NCI-H2107 treated with DMSO at 0.1 percent for 48 hours (cell line): ENCODE measurements at regions not wholly inside any gene's neighbourhood (a gene's known extent, or its start where the extent isn't known, plus 50 kb on each side); places are given as distances from the start of the nearest gene placed in this dataset.

Experiments
- DNase-seq: peaks from one replicate; lab custom pipeline; 2025; ENCODE audit not compliant: unreplicated experiment; lab: John Stamatoyannopoulos, UW

DNA sequence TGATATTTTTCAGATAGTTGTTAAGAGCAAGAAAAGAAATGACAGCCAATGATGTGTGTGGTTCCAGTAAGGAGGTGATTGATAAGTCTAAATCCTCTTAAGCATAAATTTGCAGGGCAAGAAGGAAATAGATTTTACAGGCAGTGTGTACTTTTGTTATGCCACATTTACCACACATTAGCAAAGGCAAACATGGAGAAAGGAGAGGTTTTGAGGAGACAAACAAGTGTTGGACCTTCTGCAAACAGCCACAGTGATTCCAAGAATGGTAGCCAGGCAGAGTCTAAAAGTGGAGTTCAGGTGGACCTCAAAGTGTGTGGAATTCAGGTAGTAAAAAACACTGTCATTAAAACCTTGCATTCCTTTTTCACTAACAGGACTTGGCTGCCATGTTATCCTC is 295.9 kb upstream of the ITGA1 start:
- DNase-seq = peak; percentile 24

DNA sequence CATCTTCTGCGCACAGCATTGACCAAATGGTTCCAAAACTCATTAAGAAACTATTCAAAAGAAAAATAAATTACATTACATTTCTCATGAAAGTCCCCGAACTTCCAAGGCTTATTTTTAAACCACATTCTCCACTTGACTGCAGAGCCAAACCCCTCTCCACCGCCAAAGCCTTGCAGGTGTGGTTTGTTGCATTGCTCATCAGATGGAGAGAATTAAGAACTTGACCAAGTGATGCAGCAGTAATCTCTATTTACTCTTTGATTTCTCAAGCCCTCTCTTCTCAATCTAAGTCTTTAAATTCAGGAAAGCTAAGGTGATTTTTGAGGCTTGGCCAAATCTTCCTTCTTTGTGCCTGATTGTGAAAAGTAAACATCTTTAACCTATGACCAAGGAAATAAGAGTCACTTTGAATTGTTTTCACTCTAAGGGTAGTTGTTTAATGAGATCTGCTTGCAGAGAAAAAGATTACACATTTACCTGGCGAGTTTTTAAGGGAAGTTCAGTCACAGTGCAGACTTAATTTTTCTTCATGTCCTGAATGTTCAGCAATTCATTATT is 290.5 kb upstream of the ITGA1 start:
- no peak for DNase-seq

DNA sequence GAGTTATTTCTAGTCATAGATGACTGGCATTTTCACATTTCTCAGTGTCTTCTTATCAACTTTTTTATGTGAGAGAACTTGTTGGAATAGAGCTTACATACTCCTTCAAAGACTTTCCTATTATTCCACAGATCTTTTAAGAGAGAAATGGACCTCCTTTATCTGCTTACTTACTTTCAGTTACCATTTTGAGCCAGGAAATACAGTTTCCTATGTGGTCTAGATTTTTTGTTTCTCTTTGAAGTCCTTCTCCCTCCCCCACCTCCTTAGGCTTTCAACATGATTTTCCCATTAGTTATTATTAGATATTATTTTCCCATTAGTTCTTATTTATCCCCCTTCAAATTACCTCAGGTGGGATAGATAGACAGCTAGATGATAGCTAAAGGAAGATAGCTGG is 289.1 kb upstream of the ITGA1 start:
- no peak for DNase-seq

DNA sequence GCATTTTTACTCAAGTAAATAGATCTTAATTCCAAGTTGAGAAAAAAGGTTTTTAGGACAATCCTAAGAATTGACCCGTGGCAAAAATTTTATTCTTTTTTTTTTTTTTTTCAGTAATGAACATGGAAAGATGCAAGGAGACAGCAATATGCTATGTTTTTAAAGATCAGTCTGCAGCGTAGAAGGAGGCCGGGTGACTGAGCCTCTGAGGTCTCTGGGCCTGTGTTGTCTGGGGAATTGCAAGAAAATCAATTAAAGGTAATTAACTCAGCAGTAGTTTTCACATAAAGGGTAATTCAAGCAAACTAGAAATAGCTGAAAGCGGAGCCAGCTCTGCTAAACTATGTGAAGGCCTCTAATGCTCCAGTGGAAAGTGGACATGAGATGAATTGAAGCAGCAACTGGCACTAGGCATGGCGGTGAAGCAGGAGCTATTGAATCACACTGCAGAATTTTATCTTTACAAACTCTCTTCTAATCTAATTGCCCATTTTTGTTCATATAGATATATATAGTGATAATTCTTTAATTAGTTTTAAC is 285.2 kb upstream of the ITGA1 start:
- DNase-seq = no peak

DNA sequence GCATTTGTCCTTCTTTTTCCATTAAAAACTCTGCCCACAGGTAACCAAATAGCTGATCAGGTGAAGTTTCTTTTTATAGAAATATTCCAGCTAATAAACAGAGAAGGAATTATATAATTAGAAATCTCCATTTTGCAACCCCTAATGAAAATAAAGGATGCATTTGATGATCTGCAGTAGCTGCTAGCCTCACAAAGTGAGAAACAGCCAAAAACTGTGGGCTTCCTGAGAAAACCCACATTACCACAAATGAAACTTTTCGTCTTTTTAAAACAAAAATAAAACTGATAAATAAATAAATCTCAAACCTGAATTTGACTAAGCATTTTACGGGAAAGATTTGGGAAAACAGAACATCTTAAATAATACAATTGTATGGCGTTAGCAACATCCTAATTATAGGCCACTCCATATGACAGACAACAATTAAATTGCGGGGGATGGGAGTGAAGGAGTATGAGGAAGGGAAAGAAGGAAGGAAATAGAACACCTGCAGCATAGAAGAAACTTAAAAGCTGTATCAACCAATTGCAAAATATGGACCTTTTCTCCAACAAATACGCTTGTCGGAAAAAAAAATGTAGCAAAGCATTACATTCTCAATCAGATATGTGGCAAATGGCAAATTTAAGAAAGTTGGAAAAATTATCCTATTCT is 283.0 kb upstream of the ITGA1 start:
- DNase-seq = no peak

DNA sequence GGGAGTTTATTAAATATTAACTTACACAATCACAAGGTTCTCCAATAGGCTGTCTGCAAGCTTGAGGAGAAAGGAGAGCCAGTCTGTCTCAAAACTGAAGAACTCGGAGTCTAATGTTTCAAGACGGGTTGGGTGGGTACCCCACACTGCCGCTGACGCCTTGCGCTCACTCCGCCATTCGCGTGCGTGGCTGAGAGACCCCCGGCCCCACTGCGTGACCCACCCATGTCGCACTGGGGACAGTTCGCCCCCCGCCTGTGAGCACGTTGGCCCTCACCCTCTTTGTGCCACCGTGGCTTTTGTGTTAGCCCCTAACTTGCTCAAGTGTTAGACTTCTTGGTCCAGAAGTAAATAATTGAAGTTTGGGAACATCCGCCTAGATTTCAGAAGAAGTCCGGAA is 270.0 kb upstream of the ITGA1 start:
- DNase-seq = no peak

DNA sequence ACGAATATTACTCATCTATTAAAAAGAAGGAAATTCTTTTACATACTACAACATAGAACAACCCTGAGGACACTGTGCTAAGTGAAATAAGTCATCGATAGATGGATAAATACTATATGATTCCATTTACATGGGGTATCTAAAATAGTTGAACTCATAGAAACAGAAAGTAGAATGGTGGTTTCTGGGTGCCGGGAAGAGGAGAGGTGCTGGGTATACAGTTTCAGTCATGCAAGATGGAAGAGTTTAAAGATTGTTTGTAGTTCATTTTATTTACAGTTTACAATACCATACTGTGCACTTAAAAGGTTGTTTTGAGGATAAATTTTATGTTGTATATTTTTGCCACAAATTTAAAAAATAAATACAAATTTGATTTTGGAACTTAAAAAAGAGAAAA is 267.5 kb upstream of the ITGA1 start:
- no peak for DNase-seq

DNA sequence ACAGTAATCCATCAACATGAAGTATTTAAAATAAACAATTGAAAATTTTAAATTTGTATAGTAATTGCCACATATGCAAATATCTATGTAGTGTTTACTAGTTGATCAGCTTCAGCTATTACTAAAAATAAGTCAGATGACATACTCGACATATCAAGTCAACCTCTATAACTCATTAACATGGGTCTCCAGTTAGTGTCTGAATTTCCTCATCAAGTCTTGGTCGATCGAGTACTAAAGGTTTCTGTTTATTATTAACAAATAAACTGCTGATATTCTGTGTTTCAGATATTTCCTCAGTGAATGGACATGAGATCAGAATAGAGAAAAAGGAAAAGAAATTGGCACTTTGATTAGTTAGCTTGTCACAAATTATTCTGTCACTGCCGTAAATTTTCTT is 266.5 kb upstream of the ITGA1 start:
- DNase-seq = no peak

DNA sequence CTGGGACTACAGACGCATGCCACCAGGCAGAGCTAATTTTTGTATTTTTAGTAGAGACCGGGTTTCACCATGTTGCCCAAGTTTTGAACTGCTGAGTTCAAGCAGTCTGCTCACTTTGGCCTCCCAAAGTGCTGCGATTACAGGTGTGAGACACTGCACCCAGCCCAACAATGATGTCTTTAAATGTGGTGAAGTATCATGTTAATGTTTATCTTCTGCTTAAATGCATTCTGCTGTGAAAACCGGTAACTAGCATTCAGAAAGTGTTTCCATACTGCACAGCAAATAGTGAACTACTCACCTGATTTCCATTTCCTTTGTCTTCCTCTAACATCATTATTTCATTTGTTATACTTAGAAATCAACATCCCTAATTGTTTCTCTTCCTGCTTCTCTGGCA is 264.0 kb upstream of the ITGA1 start:
- no peak for DNase-seq

DNA sequence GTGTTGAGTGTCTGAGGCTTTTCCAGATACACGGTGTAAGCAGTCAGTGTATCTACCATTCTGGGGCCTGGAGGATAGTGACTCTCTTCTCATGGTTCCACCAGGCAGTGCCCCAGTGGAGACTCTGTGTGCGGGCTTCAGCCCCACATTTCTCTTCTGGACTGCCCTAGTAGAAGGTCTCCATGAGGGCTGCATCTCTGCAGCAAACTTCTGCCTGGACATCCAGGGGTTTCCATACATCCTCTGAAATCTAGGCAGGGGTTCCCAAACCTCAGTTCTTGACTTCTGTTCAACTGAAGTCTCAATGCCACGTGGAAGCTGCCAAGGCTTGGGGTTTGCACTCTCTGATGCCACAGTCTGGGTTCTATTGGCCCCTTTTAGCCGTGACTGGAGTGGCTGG is 256.6 kb upstream of the ITGA1 start:
- no peak for DNase-seq

DNA sequence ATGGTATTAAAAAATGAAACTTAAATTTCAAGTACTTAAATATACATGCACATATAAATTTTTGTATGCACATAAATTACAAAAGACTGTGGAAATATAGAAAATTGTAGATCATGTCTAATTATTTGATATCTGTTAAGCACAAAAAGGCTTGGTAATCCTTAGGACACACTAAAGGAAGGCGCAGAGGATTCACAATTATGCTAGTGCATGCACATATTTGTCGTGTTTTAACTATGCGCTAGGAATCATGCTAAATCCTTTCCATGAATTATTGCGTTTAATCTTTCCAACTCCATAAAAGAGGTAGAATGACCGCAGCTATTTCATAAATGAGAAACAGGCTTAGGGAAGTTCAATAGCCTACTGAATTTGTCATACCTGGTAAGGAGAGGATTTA is 244.1 kb upstream of the ITGA1 start:
- DNase-seq = no peak

DNA sequence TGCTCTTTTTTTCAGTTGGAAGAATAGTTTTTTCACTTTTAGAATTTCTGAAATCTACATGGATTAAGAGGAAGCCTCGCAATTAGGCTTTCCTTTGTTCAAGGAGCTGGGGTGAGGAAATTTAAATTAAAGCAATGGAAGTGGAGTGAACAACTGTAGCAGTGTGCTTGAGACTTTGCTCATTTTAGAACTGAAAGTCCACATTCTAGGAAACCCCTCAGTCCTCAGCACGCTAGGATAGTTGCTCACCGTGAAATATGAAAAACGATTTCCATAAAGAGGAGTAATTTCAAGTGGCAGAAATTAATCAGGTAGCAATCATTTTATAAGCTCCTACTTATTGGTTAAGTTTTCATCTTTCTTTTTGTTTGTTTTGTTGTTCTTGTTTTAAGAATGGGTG is 243.0 kb upstream of the ITGA1 start:
- DNase-seq = no peak

DNA sequence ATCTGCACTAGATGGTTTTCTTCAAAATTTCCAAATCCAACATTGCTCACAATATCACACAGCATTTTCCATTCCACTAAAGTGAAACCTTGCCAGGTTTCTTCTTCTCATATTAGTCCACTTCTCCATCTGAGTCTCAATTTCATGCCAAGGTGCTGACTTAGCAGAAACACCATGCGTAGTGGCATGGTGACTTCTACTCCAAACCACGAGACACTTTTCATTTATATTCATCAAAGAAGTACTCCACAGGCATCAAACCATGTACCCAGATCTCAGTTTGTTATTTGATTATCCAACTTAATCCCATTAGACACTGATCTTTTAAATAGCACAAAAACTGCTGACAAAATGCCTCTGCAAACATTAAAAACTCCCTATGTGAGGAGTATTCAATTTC is 233.4 kb upstream of the ITGA1 start:
- no peak for DNase-seq

DNA sequence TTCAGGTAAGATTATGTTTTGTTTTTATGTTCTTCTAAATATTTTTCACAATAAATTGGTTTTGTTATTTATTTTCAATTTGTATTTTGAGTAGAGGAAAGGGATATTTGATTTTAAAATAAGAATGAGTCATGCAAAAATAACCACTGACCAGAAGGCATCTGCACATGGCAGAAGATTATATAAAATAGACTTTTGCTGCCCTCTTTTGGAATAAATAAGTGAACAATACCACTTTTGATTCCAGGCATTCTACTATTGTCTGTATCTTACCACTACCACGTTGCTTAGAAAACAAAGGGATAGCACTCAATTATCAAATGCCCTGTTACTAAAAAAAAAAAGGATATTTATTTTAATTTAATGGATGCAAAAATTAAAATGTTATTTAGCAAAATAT is 227.3 kb upstream of the ITGA1 start:
- peak; percentile 80 for DNase-seq

DNA sequence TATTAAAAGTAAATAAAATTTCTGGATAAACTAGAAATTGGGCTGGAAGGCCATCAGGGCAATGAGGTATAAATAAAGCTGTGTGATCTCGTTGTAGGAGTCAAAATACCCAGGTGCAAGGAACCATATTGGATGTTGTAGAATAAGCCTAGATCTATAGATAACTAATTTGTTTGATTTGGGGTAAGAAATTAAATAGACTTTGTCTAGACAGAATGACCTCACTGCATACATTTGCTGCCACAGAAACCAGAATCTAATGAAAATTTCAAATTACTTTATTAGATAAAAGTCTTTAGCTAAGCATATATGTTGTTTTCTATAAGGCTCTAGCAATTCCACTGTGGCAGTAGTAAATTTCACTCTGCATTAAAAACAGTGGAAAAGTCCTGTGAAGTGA is 225.2 kb upstream of the ITGA1 start:
- DNase-seq = no peak

DNA sequence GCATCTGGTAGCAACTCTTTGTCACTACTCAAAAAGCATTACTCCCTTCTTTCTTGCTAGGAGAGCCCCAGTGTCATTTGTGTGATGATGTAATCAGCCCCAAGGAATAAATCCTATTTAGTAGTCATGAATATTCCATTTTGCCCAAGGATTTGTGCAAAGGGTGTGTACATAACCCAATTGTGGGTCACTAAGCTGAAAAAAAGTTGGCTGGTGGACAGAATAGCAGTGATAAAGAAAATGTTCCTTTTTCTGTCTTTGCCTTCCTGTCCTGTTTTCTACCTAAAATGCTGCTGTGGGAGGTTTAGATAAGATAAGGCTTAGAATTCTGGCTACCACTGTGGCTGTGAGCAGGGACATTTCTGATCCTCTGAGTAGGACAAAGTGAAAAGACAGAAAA is 223.1 kb upstream of the ITGA1 start:
- DNase-seq = no peak

DNA sequence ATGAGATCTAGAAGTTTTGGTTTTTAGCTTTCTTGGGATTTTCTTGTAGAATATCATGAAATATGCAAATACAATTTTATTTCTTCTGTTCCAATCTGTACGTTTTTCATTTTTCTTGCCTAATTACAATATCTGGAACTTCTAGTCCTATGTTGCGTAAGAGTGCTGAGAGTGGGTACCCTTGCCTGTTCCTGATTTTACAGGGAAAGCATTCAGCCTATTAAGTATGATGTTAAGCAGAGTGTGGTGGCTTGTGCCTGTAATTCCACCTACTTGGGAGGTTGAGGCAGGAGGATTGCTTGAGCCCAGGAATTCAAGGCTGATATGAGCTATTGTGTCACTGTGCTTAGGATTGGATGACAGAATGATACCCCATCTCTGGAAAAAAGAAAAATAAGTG is 210.2 kb upstream of the ITGA1 start:
- no peak for DNase-seq

DNA sequence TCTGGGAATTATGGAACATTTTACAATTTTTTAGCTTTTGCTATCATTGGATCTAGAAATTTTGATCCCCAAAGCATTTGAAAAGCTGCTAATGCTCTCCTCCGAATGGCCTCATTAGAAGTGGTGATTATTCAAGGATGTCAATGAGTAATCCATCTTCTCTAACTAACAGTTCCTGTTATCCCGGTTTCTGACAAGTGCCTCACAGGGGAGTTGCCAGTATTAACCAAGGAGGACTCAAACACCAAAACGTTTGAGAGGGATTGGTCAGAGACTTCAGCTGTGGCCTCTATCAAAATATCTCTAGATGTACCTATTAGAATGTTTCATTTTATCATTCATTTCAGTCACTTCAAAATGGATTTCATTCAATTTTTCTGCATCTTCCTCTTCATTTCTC is 208.3 kb upstream of the ITGA1 start:
- no peak for DNase-seq

DNA sequence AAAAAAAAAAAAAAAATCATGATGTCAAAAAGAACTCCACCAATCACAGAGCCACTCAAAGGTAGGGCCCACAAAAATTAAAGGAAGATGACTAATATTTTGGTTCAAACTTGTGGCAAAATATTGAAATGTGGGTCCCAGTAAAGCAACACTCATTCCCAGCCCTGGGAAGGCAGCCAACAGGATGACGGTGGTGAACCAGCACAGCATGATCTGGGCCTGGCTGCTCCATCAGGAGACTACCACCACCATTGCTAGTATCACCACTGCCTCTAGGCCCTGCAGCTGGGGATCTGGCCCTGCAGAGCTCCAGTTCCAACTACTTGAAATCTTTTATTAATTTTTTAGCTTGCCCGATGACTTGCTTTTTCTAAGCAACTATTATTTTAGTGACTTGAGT is 206.8 kb upstream of the ITGA1 start:
- DNase-seq = no peak

DNA sequence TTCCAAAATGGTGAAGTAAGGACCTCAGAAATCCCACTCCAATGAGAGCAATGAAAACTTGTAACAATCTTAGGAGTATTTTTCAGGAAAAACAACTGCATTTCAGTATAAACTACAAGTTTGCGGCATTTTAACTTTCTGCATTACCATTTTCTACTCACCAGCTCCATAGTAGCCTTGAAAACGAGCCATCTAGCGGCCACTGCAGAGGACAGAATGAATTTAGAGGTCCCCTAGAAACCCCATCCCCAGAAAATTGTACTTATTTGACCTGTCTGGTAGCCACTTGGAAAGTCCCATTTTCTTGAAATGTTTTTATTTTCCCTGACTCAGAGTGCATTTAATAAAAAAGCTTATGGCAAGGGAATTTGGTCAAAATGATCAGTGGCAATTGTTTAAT is 205.4 kb upstream of the ITGA1 start:
- no peak for DNase-seq

DNA sequence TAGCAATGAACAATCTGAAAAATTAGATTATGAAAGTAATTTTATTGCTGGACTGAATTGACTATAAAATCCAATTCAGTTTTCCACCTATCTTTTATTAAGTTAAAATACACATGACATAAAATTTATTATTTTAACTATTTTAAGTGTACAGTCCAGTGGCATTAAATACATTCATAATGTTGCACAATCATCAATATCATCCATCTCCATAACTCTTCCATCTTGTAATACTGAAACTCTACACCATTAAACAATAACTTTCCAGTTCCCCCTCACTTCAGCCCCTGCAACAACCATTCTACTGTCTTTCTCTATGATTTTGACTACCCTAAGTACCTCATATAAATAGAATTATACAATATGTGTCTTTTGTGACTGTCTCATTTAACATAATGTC is 200.6 kb upstream of the ITGA1 start:
- no peak for DNase-seq

DNA sequence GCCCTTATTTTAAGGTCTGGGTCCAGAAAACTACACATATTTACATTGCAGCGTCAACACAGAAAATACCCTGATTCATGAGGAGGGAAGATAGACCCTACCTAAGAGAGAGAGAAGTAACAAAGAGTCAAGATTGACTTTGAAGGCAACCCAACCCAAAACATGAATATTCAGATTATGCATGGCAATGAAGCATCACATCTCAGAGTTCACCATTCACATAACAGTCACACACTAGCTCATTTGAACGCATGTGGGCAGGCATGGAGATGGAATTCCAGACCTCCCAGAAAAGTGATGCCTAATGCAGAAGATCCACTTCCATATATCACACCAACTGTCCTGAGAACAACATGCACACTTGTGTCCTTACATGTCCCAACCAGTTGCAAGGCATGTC is 190.1 kb upstream of the ITGA1 start:
- no peak for DNase-seq

DNA sequence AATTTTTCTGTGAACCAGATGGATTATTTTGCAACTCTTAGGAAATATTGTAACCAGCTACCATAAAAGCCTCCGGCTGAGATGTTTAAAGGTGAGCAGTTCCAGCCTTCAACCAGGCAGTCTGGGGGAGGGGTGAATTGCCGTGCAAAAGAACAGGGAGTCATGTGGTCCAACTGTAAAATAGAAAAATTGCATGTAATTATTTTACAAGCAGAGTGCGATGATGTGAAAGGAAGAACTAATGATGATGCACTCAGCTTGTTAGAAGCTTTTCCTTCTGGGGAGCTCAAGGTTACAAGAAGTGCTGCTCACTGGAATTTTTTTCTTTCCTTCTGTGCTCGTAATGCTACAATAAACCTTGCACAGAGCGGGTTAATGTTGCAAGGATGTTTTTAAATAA is 188.7 kb upstream of the ITGA1 start:
- DNase-seq = peak; percentile 22
